ENCODE measurements at regions not wholly inside any gene's neighbourhood (a gene's known extent, or its start where the extent isn't known, plus 50 kb on each side); places are given as distances from the start of the nearest gene placed in this dataset.

DNA sequence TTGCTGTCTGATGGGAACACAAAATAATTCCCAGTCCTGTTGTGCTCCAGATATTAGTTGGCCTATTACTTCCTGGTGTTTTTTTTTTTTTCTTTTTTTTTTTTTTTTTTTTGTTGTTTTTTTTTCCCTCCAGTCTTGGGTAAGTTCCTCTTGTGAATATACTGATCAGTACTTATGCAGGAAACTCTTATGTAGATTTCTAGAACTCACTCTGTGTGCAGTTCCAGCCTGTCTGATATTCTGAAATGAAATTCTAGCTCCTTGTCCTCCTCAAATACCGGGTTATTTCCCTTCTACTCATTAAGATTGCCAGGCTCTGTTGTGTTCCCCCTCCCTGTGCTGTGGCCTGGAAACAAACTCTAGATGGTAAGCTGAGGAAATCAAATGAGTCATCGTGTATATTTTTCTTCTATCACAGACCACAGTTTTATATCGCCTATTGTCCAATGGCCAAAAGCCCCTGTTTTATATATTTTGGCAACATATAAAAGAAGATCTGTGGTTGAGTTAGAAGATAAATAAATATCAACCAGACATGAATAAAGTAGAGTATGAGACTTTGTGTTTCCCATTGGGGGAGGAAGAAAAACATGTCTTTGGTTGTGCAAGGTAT lies 124.3 kb upstream of the UGT8 start:
- TF ChIP-seq, protein P1, sequence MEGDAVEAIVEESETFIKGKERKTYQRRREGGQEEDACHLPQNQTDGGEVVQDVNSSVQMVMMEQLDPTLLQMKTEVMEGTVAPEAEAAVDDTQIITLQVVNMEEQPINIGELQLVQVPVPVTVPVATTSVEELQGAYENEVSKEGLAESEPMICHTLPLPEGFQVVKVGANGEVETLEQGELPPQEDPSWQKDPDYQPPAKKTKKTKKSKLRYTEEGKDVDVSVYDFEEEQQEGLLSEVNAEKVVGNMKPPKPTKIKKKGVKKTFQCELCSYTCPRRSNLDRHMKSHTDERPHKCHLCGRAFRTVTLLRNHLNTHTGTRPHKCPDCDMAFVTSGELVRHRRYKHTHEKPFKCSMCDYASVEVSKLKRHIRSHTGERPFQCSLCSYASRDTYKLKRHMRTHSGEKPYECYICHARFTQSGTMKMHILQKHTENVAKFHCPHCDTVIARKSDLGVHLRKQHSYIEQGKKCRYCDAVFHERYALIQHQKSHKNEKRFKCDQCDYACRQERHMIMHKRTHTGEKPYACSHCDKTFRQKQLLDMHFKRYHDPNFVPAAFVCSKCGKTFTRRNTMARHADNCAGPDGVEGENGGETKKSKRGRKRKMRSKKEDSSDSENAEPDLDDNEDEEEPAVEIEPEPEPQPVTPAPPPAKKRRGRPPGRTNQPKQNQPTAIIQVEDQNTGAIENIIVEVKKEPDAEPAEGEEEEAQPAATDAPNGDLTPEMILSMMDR (IDR thresholded peaks at IDR 0.05), result no peak
- TF ChIP-seq POLR2A (IDR thresholded peaks at IDR 0.05), result no peak

All from esophagus squamous epithelium (tissue), 4 donors.